DND-41 (cell line): ENCODE measurements at regions not wholly inside any gene's neighbourhood (a gene's known extent, or its start where the extent isn't known, plus 50 kb on each side); places are given as distances from the start of the nearest gene placed in this dataset.

Source experiments
- ATAC-seq: fragments of 200-7000 bp; cut with Tn5 transposase; 3 replicates; pipeline ENCODE4 v1.9.1; 2021; ENCODE audit warnings: low read depth; ENCODE audit not compliant: insufficient read depth
- DNase-seq: peaks from one replicate; pipeline ENCODE4 v3.0.0-alpha.2; 2020
- H2AFZ ChIP-seq: 2 replicates; pipeline ENCODE4 v1.6.0; 2012; ENCODE audit warnings: low read depth, low read length
- H3K27ac ChIP-seq: 2 replicates; pipeline ENCODE4 v1.5.1; 2012; ENCODE audit warnings: low read length, inconsistent platforms
- H3K27me3 ChIP-seq: fragments of 200-600 bp; sonication (generic); 2 replicates; pipeline ENCODE4 v1.6.0; 2012; ENCODE audit warnings: low read length, mild to moderate bottlenecking, inconsistent platforms; ENCODE audit not compliant: insufficient read depth, poor library complexity
- H3K36me3 ChIP-seq: 2 replicates; pipeline ENCODE4 v1.5.1; 2012; ENCODE audit warnings: low read length, inconsistent platforms; ENCODE audit not compliant: insufficient read depth
- H3K4me1 ChIP-seq: 2 replicates; pipeline ENCODE4 v1.5.1; 2012; ENCODE audit warnings: mild to moderate bottlenecking, low read length; ENCODE audit not compliant: insufficient read depth
- H3K4me2 ChIP-seq: 2 replicates; pipeline ENCODE4 v1.6.0; 2012; ENCODE audit warnings: mild to moderate bottlenecking, moderate library complexity, low read length, inconsistent platforms; ENCODE audit not compliant: insufficient read depth
- H3K4me3 ChIP-seq, 2 experiments: fragments of 200-600 bp in 1 of 2; shearing (Covaris generic) in 1 of 2; 2 replicates each; pipeline ENCODE4 v1.5.1; 2012 to 2016; ENCODE audit warnings: inconsistent platforms in 2 of 2, low read length in 2 of 2, mild to moderate bottlenecking in 2 of 2, low read depth in 1 of 2, moderate library complexity in 1 of 2
- H3K79me2 ChIP-seq: 2 replicates; pipeline ENCODE4 v1.6.0; 2012; ENCODE audit warnings: low read length, inconsistent platforms; ENCODE audit not compliant: insufficient read depth
- H3K9ac ChIP-seq: 2 replicates; pipeline ENCODE4 v1.6.0; 2012; ENCODE audit warnings: low read depth, mild to moderate bottlenecking, inconsistent platforms, low read length, moderate library complexity
- H3K9me3 ChIP-seq: 2 replicates; pipeline ENCODE4 v1.5.1; 2012; ENCODE audit warnings: low read length, moderate library complexity, mild to moderate bottlenecking, inconsistent platforms; ENCODE audit not compliant: insufficient read depth, severe bottlenecking
- H4K20me1 ChIP-seq: 2 replicates; pipeline ENCODE4 v1.6.0; 2012; ENCODE audit warnings: low read length; ENCODE audit not compliant: insufficient read depth
- EZH2 ChIP-seq: IDR thresholded peaks from 3 replicates; pipeline ENCODE4 v1.6.1; 2012; ENCODE audit warnings: borderline replicate concordance, low read depth, mild to moderate bottlenecking, moderate library complexity, low read length, inconsistent platforms; ENCODE audit not compliant: severe bottlenecking
- TF ChIP-seq, protein P1 (sequence below): IDR thresholded peaks from 2 replicates; pipeline ENCODE4 v1.5.1; 2012; ENCODE audit warnings: borderline replicate concordance, low read length, moderate library complexity, mild to moderate bottlenecking; ENCODE audit not compliant: poor library complexity, severe bottlenecking; ENCODE audit errors: extremely low read depth

DNA sequence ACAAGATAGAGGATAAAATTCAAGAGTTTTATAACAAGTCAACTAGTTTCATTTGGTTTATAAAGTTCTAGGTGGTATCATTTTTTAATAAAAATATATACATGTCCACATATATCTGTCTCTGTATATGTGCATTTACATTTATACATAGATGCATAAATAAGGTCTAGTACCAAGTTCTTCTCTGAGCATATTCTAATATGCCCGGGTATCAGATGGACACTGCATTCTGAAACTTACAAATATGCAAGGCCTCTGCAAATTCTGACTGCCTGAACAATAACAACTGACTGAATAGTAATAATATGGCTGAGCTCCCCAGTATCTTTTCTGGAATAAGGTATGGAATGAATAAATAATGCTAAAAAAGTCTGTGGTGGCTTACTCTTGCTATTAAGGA is 304.8 kb downstream of the KLF12 start:
- DNase-seq (no peak), ATAC-seq (no peak)
- Histone ChIP-seq H3K27me3 (no peaks in the 10 kb centered on the region), H4K20me1 (peaks cover 11% of the 10 kb centered on the region), H3K9me3 (no peaks in the 10 kb centered on the region), H3K4me2 (no peak overlapping the region), H3K4me1 (peaks cover 25% of the 10 kb centered on the region), H3K9ac (no peak overlapping the region), H3K4me3 (no peak overlapping the region), H3K79me2 (peaks cover 67% of the 10 kb centered on the region), H3K36me3 (peaks cover 5% of the 10 kb centered on the region; the same call in 1 of the 2 replicates), H3K27ac (no peak overlapping the region), H2AFZ (no peak overlapping the region)
- TF ChIP-seq, protein P1, sequence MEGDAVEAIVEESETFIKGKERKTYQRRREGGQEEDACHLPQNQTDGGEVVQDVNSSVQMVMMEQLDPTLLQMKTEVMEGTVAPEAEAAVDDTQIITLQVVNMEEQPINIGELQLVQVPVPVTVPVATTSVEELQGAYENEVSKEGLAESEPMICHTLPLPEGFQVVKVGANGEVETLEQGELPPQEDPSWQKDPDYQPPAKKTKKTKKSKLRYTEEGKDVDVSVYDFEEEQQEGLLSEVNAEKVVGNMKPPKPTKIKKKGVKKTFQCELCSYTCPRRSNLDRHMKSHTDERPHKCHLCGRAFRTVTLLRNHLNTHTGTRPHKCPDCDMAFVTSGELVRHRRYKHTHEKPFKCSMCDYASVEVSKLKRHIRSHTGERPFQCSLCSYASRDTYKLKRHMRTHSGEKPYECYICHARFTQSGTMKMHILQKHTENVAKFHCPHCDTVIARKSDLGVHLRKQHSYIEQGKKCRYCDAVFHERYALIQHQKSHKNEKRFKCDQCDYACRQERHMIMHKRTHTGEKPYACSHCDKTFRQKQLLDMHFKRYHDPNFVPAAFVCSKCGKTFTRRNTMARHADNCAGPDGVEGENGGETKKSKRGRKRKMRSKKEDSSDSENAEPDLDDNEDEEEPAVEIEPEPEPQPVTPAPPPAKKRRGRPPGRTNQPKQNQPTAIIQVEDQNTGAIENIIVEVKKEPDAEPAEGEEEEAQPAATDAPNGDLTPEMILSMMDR = no peak
- no peak for TF ChIP-seq EZH2

DNA sequence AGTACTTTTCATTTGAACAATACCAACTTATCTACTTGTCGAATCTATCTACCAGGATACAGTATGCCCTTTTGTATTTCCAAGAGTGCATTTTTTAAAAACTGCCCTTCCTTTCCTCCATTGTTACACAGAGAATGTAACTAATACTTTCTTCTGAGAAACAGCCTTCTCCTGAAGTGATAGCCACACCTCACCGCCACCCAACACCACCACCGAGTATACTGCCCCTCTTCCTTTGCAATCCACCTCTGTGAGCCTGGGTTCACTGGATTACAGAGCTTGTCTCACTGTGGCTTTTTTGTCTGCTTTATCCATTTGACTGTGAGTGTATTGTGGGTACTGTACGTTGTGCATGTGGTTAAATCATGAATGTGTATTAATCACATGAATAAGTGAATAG is 305.4 kb downstream of the KLF12 start:
- Histone ChIP-seq H4K20me1 (peaks cover 11% of the 10 kb centered on the region), H3K9me3 (no peaks in the 10 kb centered on the region), H3K27ac (no peak overlapping the region), H2AFZ (no peak overlapping the region), H3K9ac (no peak overlapping the region), H3K36me3 (peaks cover 4% of the 10 kb centered on the region; the same call in 1 of the 2 replicates), H3K27me3 (no peaks in the 10 kb centered on the region), H3K4me3 (no peak overlapping the region), H3K79me2 (peaks cover 61% of the 10 kb centered on the region), H3K4me2 (no peak overlapping the region), H3K4me1 (peaks cover 25% of the 10 kb centered on the region)
- ATAC-seq (peak; percentile 61), DNase-seq (peak; percentile 46)
- no peak for TF ChIP-seq EZH2
- TF ChIP-seq, protein P1 = no peak

DNA sequence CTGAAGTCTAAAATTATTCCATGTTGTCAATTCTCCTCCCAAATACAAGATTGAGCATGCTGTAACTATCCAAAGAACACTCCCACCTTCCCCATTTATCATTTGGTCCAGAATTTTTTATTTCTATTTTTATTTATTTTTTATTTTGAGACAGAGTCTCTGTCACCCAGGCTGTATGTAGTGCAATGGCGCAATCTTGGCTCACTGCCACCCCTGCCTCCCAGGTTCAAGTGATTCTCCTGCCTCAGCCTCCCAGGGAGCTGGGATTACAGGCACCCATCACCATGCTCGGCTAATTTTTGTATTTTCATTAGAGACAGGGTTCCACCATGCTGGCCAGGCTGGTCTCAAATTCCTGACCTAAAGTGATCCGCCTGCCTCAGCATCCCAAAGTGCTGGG is 306.8 kb downstream of the KLF12 start:
- Histone ChIP-seq H3K27me3 (no peaks in the 10 kb centered on the region), H4K20me1 (0 out of 2 replicates have a peak, but pooled peaks cover 5% of the 10 kb centered on the region), H3K27ac (no peak overlapping the region), H3K9me3 (no peaks in the 10 kb centered on the region), H3K4me1 (peaks cover 25% of the 10 kb centered on the region), H3K36me3 (no peaks in the 10 kb centered on the region), H3K79me2 (peaks cover 48% of the 10 kb centered on the region), H2AFZ (no peak overlapping the region), H3K9ac (no peak overlapping the region), H3K4me3 (no peak overlapping the region), H3K4me2 (no peak overlapping the region)
- DNase-seq (no peak), ATAC-seq (no peak)
- TF ChIP-seq, protein P1 = no peak
- TF ChIP-seq EZH2 = no peak

DNA sequence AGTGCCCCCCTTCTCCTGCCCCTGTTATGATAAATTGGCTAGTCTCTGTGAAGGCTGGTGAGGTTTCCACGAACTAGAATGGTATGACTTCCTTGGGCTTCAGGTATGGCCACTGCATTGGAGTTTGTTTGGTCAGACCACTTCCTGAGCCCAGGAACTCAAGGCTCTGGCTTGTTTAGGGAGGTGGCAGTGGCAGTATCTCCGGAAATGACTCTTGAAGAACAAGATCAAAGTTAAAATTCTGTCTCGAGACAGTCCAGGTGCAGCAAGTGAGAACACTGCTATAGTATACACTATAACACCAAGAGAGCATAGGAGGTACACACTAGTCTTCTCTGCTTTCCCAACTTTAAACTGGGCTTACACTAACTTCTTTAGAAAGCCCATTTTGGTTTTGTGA is 309.1 kb downstream of the KLF12 start:
- H3K9ac ChIP-seq = no peak overlapping the region
- H3K4me3 ChIP-seq = no peak overlapping the region
- no peaks in the 10 kb centered on the region for H3K27me3 ChIP-seq
- H3K4me2 ChIP-seq = no peak overlapping the region
- peaks cover 36% of the 10 kb centered on the region for H3K79me2 ChIP-seq
- peaks cover 25% of the 10 kb centered on the region for H3K4me1 ChIP-seq
- ATAC-seq (peak; percentile 93), DNase-seq (peak; percentile 79)
- H4K20me1 ChIP-seq = 0 out of 2 replicates have a peak, but pooled peaks cover 5% of the 10 kb centered on the region
- no peak overlapping the region for H2AFZ ChIP-seq
- no peaks in the 10 kb centered on the region for H3K36me3 ChIP-seq
- no peaks in the 10 kb centered on the region for H3K9me3 ChIP-seq
- H3K27ac ChIP-seq = peak overlapping the region; percentile 4
- TF ChIP-seq, protein P1 = no peak
- no peak for TF ChIP-seq EZH2
